ENCODE measurements at regions not wholly inside any gene's neighbourhood (a gene's known extent, or its start where the extent isn't known, plus 50 kb on each side); places are given as distances from the start of the nearest gene placed in this dataset.

DNA sequence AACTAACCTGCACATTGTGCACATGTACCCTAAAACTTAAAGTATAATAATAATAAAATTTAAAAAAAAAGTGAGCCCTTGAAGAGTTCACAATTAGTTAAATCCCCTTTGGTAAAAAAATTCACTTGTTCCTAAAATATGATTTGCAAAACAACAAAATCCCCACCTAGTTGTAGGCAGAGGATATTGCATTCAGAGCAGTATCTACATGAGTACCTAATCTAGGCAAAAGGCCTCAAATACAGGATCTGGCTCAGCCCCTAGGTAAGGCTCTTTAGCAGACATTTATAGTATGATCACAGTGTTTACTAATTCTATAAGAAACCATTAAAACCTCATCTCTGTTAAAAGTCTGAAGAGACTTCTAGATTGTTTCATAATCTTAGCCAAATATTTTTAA is 89.3 kb upstream of the CCDC80 start:
- TF ChIP-seq CTCF (IDR thresholded peaks at IDR 0.05) (no peak), POLR2A (IDR thresholded peaks at IDR 0.05) (no peak)

Measured in Peyer's patch (tissue), 4 donors.